COLO668 (cell line): ENCODE measurements at regions not wholly inside any gene's neighbourhood (a gene's known extent, or its start where the extent isn't known, plus 50 kb on each side); places are given as distances from the start of the nearest gene placed in this dataset.
"Not testable (repeated sequence)": the region's sequence is repeated elsewhere in the genome, so short reads cannot be mapped to it uniquely, and the experiment has no call there.

Experiments used
- DNase-seq: peaks from one replicate; lab custom pipeline; 2025; ENCODE audit not compliant: unreplicated experiment; lab: John Stamatoyannopoulos, UW

DNA sequence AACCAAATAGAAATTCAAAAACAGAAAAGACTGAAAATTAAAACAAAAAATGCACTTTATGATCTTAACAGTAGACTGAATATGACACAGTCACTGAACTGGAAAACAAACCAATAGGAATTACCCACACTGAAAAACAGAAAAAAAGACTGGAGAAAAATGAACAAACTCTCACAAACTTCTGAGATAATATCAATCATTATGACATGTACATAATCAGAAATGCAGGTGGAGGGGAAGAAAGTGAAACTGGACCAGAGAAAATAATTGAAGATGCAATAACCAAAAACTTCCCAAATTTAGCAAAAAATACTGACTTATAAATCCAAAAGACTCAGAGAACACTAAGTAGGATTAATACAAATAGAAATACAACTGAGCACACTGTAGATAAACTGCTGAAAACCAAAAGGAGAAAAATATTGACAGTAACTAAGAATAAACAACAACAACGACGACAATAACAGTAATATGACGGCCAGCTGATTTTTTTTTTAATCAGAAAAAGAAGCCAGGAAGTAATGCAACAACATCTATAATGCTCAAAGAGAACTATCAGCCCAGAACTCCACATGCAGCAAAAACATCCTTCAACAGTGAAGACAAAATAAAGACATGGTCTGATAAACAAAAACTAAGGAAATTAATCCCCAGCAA is 108.1 kb downstream of the ZFAND4 start:
- no peak for DNase-seq

DNA sequence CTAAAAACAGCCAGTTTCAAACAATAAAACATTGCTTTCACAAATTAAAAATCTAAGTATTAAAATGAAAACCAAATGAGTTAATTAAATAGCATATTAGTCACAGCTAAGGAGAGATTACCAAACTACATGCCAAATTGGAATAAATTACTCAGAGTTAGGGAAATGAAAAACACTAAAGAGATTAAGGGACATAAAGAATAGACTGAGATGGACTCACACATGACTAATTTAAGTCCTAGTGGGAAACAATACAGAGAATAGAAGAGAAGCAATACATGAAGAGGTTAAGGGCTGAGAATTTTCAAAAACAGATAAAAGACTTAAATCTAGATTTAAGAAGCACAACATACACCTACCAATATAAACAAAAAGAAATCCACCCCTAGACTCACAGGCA is 110.6 kb downstream of the ZFAND4 start:
- DNase-seq: no peak

DNA sequence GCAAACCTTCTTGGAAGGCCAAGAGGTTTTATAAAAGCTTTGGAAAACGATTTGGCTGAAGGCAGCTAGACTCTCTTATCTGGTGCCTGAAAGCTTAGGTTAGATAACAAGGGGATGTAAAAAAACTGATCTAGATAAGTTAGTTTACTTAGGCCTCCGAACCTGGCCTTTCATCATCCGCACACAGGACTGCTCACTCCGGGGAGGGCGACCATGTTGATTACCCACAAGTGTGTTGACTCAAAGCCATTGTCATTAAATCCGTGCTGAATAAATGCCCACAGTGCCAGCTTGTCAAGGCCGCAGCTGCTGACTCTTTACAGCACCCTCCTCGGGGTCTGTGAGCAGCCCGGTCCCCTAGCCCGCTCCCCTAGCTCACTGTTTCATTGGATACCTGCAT is 112.3 kb downstream of the ZFAND4 start:
- DNase-seq: no peak

DNA sequence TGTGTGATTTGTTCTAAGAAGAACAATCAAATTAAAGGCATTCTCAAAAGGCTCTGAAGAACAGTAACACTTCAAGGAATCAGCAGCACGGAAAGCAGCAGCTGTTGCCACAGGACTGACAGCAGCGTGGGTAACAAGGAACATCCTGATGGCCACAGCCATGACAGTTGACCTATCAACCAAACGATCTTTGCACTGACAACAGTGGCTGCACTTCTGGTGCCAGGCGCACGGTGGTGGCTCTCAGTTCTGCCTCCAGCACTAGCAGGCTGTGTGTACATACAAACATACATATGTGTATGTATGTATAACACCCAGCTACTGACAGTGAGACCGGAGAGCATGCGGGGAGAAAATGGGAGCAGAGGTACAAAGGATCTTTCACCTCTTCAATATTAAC is 114.1 kb downstream of the ZFAND4 start:
- DNase-seq: no peak

DNA sequence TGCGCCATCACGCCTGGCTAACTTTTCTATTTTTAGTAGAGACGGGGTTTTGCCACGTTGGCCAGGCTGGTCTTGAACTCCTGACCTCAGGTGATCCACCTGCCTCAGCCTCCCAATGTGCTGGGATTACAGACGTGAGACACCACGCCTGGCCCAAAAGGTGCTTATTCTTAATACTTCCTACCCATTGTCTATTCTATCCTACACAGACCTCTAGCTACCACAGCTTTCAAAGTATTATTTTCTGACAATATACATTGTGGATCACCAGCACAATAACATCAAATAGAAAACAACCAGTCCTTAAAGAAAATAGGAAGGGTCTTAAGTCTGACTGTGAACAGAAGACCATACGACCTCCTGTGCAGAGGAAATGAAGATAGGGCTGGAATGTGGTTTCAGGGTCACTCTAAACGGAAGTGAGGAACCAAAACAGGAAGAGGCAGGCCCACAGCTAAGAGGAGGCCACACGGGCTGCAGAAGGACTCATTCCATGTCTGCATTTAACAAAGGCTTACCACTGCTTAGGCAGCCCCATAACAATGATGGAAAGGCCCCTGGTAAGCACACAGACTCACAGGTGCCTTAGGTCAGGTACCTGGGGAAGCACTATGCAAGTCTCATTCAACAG is 115.2 kb downstream of the ZFAND4 start:
- no peak for DNase-seq

DNA sequence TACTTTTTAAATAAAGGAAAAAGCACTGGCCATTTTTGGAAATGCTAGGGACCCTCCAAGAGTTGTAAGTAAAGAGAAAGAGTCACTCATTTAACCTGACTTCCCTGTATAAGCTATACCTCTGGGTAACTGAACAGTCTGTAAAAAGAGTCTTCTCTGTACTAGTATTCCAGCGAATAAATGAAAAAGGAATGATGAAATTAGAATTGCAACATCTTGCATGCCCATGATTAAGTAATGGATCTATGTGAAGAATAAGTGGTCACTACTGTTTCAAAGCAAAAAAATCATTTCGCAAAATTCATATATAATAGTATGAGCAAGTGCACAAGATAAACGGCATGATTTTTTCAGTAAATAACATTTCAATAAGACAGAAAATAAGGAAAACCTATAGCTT is 116.8 kb downstream of the ZFAND4 start:
- no peak for DNase-seq

DNA sequence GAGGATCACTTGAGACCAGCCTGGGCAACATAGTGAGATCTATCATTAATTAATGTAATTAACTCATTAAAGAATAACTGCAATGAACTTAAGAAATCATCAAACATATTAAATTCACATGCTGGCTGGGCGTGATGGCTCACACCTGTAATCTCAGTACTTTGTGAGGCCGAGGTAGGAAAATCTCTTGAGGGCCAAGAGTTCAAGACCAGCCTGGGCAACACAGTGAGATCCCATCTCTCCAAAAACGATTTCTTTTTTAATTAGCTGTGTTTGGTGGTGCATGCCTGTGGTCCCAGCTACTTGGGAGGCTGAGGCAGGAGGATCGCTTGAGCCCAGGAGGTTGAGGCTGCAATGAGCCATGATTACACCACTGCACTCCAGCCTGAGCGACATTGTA is 117.2 kb downstream of the ZFAND4 start:
- not testable (repeated sequence) for DNase-seq

DNA sequence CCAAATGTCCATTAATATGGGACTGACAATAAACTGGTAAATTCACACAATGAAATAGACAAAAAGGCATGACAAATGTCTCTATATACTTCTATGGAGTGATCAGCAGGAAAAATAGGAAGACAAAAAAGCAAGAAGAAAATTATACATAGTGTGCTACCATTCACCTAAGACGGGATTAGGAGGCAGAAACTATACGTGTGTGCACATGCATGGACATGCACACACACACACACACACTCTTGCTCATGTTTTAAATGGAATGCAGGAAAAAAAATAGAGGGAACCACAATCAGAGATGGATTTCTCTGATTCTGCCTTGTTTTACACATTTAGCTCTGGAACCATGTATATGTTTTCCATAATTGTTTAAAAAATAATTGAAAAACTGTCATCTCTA is 119.0 kb downstream of the ZFAND4 start:
- no peak for DNase-seq

DNA sequence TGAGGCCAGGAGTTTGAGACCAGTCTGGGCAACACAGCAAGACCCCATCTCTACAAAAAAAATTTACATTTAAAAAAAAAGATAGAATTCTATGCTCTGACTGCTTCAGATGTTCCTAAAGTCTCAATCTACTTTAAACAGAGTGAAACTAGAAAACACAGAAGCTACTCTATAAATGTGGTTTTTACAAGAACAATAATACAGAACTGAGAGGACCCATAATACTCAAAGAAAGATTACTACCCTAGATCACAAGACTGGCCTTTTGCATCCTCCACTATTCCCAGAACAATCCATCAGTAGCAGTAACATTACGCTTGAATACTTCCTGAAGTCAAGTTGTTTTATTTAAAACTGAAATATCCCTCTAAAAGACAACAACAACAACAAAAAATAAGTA is 119.4 kb downstream of the ZFAND4 start:
- no peak for DNase-seq

DNA sequence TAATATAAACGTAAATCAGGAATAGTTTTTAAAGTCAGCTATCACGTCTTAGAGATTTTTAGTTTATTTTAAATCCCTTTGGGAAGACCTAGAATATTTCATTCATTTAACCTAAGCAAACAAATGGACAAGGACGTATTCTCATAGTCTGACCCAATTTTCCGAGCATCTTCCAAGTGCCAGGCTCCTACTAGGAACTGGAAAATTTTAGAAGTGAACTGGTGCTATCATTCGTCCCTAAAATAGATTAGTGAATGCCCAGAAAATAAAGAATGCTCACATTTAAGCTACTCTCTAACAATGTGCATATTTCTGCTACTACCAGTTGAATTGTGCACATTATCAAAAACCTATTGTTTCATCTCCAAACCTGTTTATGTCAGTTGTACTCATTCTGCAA is 120.1 kb downstream of the ZFAND4 start:
- no peak for DNase-seq

DNA sequence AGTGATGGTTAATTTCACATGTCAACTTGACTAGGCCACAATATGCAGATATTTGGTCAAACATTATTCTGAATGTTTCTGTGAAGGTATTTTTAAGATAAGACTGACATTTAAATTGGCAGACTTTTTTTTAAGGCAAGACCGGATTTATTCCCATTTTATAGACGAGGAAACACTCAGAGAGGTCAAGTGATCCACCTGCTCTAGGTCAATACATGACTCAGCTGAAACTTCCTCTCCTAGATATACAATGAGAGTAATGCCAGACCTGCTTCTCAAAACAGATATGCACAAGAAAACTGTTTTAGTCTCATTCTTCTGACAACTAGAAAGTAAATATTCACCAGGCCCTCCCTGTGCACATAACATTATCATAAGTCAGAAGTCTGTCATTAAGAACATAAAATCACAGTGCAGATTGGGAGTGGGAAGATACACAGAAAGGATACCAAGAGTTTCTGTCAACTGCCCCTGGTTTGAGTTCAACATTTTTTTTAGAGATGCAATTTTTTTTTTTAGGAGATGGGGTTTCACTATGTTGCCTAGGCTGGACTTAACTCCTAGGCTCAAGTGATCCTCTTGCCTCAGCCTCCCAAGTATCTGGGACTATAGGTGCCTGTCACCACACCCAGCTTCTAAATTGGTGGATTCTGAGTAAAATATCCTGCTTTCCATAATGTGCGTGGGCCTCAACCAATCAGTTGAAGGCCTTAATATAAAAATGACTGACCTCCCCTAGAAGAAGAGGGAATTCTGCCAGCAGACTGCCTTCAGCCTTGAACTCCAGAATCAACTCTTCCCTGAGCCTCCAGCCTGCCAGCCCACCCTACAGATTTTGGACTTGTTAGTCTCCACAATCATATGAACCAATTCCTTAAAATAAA is 121.4 kb downstream of the ZFAND4 start:
- DNase-seq: no peak

DNA sequence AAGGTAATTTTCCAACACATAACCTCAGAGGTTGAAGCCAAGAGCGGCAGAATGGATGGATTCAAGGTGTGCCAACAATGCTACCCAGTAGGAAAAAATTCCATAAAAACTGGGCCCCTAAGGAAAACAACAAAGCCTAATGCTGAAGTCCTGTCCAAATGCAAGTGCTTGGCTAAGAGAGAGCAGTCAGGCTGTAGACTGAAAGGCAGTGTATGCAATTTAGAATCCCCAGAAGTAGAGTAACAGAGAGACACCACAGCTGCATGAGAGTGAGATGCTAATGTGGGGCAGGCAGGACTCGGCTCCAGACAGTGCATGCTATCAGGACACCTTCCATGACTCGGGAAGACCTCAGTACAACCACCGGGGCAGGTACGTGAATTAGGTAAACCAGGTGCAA is 124.5 kb downstream of the ZFAND4 start:
- DNase-seq: no peak

DNA sequence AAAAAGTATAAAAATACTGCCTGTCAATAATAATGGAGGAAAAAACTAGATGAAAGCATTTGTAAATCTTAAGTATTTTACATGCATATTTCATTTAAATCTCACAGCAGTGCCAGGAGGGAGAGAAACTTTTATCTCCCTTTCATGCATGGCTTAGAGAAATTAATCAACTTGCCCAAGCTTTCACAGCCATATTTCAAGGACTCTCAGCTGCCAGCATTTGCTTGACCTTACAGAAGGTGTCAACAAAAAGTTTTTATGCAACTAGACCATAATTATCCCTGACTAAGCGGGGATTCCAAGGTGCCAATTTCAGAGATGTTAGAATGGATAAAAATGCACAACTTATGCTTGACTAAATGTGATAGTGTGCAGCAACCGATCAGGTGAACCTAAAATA is 125.4 kb downstream of the ZFAND4 start:
- no peak for DNase-seq

DNA sequence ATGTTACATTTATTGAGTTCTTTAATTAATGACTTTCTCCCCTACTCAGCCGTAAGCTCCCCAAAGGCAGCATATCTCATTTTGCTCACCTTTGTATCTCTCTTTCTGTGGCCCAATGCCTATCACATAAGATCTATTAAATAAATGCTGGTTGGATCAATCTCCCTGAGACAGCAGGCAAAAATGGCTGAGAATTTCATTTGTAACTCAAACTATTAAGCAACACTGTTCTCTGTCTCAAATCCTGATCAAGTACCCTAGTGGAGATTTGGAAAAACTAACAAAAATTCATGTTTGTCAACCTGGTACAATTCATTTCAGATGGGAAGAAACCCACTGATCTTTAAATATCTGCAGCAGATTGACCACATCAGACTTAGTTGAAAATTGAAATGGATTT is 127.4 kb downstream of the ZFAND4 start:
- no peak for DNase-seq

DNA sequence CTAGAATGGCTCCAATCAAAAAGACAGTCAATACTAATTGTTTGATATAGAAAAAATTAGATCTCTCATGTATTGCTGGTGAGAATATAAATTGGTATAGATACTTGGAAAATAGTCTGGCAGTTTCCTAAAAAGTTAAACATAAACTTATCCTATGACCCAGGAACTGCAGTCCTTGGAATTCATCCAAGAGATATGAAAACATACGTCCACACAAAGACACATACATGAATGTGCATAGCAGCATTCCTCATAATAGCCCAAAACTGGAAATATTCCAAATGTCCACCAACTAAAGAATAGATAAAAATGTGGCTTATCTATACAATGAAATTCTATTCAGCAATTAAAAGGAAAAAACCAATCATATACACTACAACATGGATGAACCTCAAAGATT is 128.4 kb downstream of the ZFAND4 start:
- no peak for DNase-seq

DNA sequence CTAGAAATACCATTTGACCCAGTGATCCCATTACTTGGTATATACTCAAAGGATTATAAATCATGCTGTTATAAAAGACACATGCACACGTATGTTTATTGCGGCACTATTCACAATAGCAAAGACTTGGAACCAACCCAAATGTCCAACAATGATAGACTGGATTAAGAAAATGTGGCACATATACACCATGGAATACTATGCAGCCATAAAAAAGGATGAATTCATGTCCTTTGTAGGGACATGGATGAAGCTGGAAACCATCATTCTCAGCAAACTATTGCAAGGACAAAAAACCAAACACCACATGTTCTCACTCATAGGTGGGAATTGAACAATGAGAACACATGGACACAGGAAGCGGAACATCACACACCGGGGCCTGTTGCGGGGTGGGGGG is 131.5 kb downstream of the ZFAND4 start:
- DNase-seq: not testable (repeated sequence)

DNA sequence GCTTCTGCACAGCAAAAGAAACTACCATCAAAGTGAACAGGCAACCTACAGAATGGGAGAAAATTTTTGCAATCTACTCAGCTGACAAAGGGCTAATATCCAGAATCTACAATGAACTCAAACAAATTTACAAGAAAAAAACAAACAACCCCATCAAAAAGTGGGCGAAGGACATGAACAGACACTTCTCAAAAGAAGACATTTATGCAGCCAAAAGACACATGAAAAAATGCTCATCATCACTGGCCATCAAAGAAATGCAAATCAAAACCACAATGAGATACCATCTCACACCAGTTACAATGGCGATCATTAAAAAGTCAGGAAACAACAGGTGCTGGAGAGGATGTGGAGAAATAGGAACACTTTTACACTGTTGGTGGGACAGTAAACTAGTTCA is 132.0 kb downstream of the ZFAND4 start:
- DNase-seq: not testable (repeated sequence)

DNA sequence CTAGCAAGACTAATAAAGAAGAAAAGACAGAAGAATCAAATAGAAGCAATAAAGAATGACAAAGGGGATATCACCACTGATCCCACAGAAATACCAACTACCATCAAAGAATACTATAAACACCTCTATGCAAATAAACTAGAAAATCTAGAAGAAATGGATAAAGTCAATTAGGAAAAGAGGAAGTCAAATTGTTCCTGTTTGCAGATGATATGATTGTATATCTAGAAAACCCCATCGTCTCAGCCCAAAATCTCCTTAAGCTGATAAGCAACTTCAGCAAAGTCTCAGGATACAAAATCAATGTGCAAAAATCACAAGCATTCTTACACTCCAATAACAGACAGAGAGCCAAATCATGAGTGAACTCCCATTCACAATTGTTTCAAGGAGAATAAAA is 133.0 kb downstream of the ZFAND4 start:
- not testable (repeated sequence) for DNase-seq

DNA sequence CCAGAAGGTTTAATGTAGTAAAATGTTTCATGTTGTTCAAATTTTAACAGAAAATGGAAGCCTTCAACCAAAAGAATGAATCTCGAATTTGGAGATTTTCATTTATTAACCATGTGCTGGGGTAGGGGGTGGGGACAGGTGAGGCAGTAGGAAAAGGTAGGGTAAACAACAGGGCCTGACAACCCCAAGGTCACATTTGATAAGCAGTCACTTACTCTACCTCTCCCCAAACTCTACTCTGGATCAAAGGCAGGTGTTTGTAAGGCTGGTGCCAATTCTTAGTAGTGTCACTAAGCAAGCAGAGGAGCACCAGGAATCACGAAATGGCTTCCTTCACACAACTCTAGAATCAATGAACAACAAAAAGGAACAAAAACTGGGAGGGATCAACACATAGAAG is 138.0 kb downstream of the ZFAND4 start:
- DNase-seq: no peak

DNA sequence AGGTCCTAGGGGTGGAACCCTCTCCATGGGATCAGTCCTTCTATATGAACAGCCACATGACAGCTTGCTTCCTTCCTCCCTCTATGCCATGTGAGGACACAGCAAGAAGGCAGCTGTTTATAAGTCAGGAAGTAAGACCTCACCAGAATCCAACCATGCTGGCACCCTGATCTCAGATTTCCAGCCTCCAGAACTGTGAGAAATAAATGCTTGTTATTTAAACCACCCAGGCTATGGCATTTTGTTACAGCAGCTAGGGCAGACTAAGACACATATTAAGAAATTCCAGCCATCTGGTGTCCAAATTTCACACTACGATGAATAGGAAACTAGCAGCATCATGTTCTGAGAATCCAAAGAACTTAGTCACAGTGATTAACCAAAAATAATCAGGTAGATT is 140.1 kb downstream of the ZFAND4 start:
- no peak for DNase-seq

DNA sequence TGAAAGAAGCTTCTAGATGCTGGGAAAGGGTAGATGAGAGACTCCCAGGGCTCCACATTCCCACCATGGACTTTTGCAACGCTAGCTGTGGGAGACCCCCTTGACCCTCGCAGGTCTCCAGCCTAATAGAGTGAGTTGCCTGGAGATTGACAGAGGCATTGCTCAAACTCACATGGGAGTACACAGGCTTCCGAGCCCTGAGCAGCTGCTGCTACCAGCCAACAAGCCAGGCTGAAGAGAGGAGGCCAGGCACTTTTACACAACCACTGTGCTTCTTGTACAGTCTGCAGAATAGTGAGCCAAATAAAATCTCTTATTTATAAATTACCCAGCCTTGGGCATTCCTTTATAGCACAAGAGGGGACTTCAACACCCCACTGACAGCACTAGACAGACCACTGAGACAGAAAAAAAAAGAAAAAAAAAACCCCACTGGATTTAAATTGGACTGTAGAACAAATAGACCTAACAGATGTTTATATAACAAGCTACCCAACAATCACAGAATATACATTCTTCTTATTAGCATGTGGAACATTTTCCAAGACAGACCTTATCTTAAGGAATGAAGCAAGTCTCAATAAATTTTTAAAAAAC is 146.2 kb downstream of the ZFAND4 start:
- no peak for DNase-seq

DNA sequence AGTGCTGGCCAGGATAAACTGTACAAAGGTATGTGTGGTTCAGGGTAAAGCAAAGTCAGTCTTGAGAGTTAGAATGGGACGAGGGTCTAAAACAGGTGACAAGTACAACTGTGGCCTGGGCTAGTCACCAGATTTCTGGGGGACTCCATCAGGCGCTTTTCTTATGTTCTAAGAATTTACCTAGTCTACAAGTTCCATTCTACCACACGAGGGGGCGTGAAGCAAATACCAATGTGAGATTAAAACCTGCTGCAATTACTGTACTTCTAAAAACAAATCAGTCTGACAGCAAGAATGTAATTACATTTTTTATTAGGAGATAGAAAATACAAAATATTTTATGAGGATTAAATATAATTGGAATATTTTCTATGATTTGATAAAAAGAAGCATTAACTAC is 146.5 kb downstream of the ALOX5 start:
- DNase-seq: no peak
